KBM-7 (cell line): ENCODE measurements at regions not wholly inside any gene's neighbourhood (a gene's known extent, or its start where the extent isn't known, plus 50 kb on each side); places are given as distances from the start of the nearest gene placed in this dataset.
"Not testable (repeated sequence)": the region's sequence is repeated elsewhere in the genome, so short reads cannot be mapped to it uniquely, and the experiment has no call there.

ENCODE experiments used
- DNase-seq: peaks from one replicate; pipeline ENCODE4 v3.0.0-alpha.2; 2015
- in situ Hi-C: fragments of 300-500 bp; cut with MboI; formaldehyde crosslinking; loops from 2 replicates; pipeline ENCODE4 v1.14.3; 2020; ENCODE audit warnings: low sequenced_read_pairs, low pct_unique_long_range_greater_than_20kb, mixed read lengths

GRCh38 chr2:44079686-44080085 lies 83.9 kb upstream of the LRPPRC start:
- DNase-seq, result no peak
- in situ Hi-C loops, result no loop called here

- in situ Hi-C loops, result no loop called here
- no peak for DNase-seq
Observed at GRCh38 chr2:44083054-44083453, 85.6 kb upstream of the PPM1B start.

GRCh38 chr2:44084850-44085249 lies 83.8 kb upstream of the PPM1B start:
- DNase-seq, result no peak
- in situ Hi-C loops, result no loop called here

GRCh38 chr2:44086629-44087028 lies 82.0 kb upstream of the PPM1B start:
- no peak for DNase-seq
- in situ Hi-C loops, result no loop called here

- peak; percentile 89 for DNase-seq
- in situ Hi-C loops, result no loop called here
Observed at GRCh38 chr2:44087036-44087713, 81.5 kb upstream of the PPM1B start.

GRCh38 chr2:44087714-44088092 lies 81.0 kb upstream of the PPM1B start:
- in situ Hi-C loops, result no loop called here
- no peak for DNase-seq

- in situ Hi-C loops, DNase-seq: not testable (repeated sequence)
Observed at GRCh38 chr2:44092519-44092918, 76.2 kb upstream of the PPM1B start.

- in situ Hi-C loops, result no loop called here
- no peak for DNase-seq
Observed at GRCh38 chr2:44093970-44094369, 74.7 kb upstream of the PPM1B start.

- in situ Hi-C loops, result no loop called here
- DNase-seq, result no peak
Observed at GRCh38 chr2:44097322-44097907, 71.3 kb upstream of the PPM1B start.

GRCh38 chr2:44098050-44098449 lies 70.6 kb upstream of the PPM1B start:
- in situ Hi-C loops, result no loop called here
- peak; percentile 25 for DNase-seq

GRCh38 chr2:44098891-44099290 lies 69.8 kb upstream of the PPM1B start:
- no peak for DNase-seq
- in situ Hi-C loops, result no loop called here

- DNase-seq, result peak; percentile 67
- in situ Hi-C loops, result no loop called here
Observed at GRCh38 chr2:44100351-44100750, 68.3 kb upstream of the PPM1B start.

- DNase-seq, result no peak
- in situ Hi-C loops, result no loop called here
Observed at GRCh38 chr2:44101246-44101645, 67.4 kb upstream of the PPM1B start.

- in situ Hi-C loops, result no loop called here
- no peak for DNase-seq
Observed at GRCh38 chr2:44102790-44103562, 65.7 kb upstream of the PPM1B start.

GRCh38 chr2:44103639-44104038 lies 65.0 kb upstream of the PPM1B start:
- DNase-seq, result no peak
- in situ Hi-C loops, result no loop called here

- in situ Hi-C loops, result no loop called here
- no peak for DNase-seq
Observed at GRCh38 chr2:44104855-44105271, 63.8 kb upstream of the PPM1B start.

GRCh38 chr2:44106509-44106908 lies 62.2 kb upstream of the PPM1B start:
- DNase-seq, in situ Hi-C loops: not testable (repeated sequence)

GRCh38 chr2:44107086-44107740 lies 61.5 kb upstream of the PPM1B start:
- DNase-seq, result no peak
- in situ Hi-C loops, result no loop called here

GRCh38 chr2:44107974-44108373 lies 60.7 kb upstream of the PPM1B start:
- DNase-seq, result no peak
- in situ Hi-C loops, result no loop called here

- in situ Hi-C loops, result no loop called here
- no peak for DNase-seq
Observed at GRCh38 chr2:44109166-44109565, 59.5 kb upstream of the PPM1B start.
